Neural cell (in vitro differentiated cells): ENCODE measurements at regions not wholly inside any gene's neighbourhood (a gene's known extent, or its start where the extent isn't known, plus 50 kb on each side); places are given as distances from the start of the nearest gene placed in this dataset.

ENCODE experiments used
- H2AFZ ChIP-seq: fragments of 200-600, 300-800 bp; sonication (generic), shearing (Covaris generic); 2 replicates; pipeline ENCODE4 v1.6.0; 2014; ENCODE audit warnings: low read depth, mild to moderate bottlenecking, antibody characterized with exemption, low read length, moderate library complexity
- H3F3A ChIP-seq: fragments of 200-600 bp; shearing (Covaris generic); 2 replicates; pipeline ENCODE4 v1.6.1; 2016; ENCODE audit warnings: mild to moderate bottlenecking, moderate library complexity, mixed read lengths, antibody characterized with exemption, low read length; ENCODE audit not compliant: insufficient read depth, poor library complexity, severe bottlenecking
- H3K27ac ChIP-seq: fragments of 200-600, 300-800 bp; sonication (generic), shearing (Covaris generic); 2 replicates; pipeline ENCODE4 v1.5.1; 2014; ENCODE audit warnings: mild to moderate bottlenecking, low read length, moderate library complexity
- H3K27me3 ChIP-seq: fragments of 300-800, 200-600 bp; sonication (generic), shearing (Covaris generic); 2 replicates; pipeline ENCODE4 v1.6.0; 2014; ENCODE audit warnings: mild to moderate bottlenecking, low read depth, low read length, moderate library complexity; ENCODE audit not compliant: insufficient read depth
- H3K36me3 ChIP-seq: fragments of 300-800, 200-600 bp; sonication (generic), shearing (Covaris generic); 2 replicates; pipeline ENCODE4 v1.5.1; 2014; ENCODE audit warnings: mild to moderate bottlenecking, antibody characterized with exemption, low read length, moderate library complexity; ENCODE audit not compliant: insufficient read depth
- H3K4me2 ChIP-seq: fragments of 300-800, 200-600 bp; sonication (generic), shearing (Covaris generic); 2 replicates; pipeline ENCODE4 v1.6.0; 2014; ENCODE audit warnings: mild to moderate bottlenecking, low read length
- H3K4me3 ChIP-seq: fragments of 300-800, 200-600 bp; sonication (generic), shearing (Covaris generic); 2 replicates; pipeline ENCODE4 v1.5.1; 2014; ENCODE audit warnings: mild to moderate bottlenecking, low read length, moderate library complexity
- H3K79me2 ChIP-seq: fragments of 200-600 bp; shearing (Covaris generic); replicated peaks from 2 replicates; pipeline ENCODE4 v1.6.0; 2014; ENCODE audit warnings: mild to moderate bottlenecking, low read length, moderate library complexity; ENCODE audit not compliant: insufficient read depth
- H3K9ac ChIP-seq: fragments of 300-800, 200-600 bp; sonication (generic), shearing (Covaris generic); 2 replicates; pipeline ENCODE4 v1.6.1; 2016; ENCODE audit warnings: mild to moderate bottlenecking, low read length, mixed read lengths
- H3K9me2 ChIP-seq: fragments of 200-600 bp; shearing (Covaris generic); 2 replicates; pipeline ENCODE4 v1.6.1; 2016; ENCODE audit warnings: mild to moderate bottlenecking, low read length, mixed read lengths; ENCODE audit not compliant: insufficient read depth
- H3K9me3 ChIP-seq: fragments of 200-600, 300-800 bp; sonication (generic), shearing (Covaris generic); 2 replicates; pipeline ENCODE4 v1.6.1; 2016; ENCODE audit warnings: mild to moderate bottlenecking, mixed run types, low read length, moderate library complexity, mixed read lengths
- H4K20me1 ChIP-seq: fragments of 200-600 bp; shearing (Covaris generic); 2 replicates; pipeline ENCODE4 v1.6.1; 2016; ENCODE audit warnings: mild to moderate bottlenecking, mixed run types; ENCODE audit not compliant: insufficient read depth
- EP300 ChIP-seq: fragments of 450-650 bp; conservative IDR thresholded peaks from 2 replicates; pipeline ENCODE4 v1.6.1; 2014; ENCODE audit warnings: antibody characterized with exemption, mild to moderate bottlenecking, moderate library complexity; ENCODE audit not compliant: poor library complexity, severe bottlenecking
- EZH2 ChIP-seq: fragments of 200-600, 300-800 bp; shearing (Covaris generic), sonication (generic); IDR thresholded peaks from 2 replicates; pipeline ENCODE4 v1.6.1; 2014; ENCODE audit warnings: antibody characterized with exemption, low read length, borderline replicate concordance, mild to moderate bottlenecking; ENCODE audit not compliant: insufficient read depth, poor library complexity, severe bottlenecking
- MXI1 ChIP-seq: fragments of 450-650 bp; conservative IDR thresholded peaks from 2 replicates; pipeline ENCODE4 v1.6.1; 2014; ENCODE audit warnings: antibody characterized with exemption, mild to moderate bottlenecking; ENCODE audit not compliant: poor library complexity, severe bottlenecking
- POLR2AphosphoS5 ChIP-seq: IDR thresholded peaks from 2 replicates; pipeline ENCODE4 v1.6.1; 2012
- RAD21 ChIP-seq: fragments of 450-650 bp; conservative IDR thresholded peaks from 2 replicates; pipeline ENCODE4 v1.6.1; 2014; ENCODE audit warnings: antibody characterized with exemption, mild to moderate bottlenecking, moderate library complexity
- SMC3 ChIP-seq: fragments of 450-650 bp; conservative IDR thresholded peaks from 2 replicates; pipeline ENCODE4 v1.6.1; 2014; ENCODE audit warnings: antibody characterized with exemption, mild to moderate bottlenecking, moderate library complexity; ENCODE audit not compliant: poor library complexity
- TAF1 ChIP-seq: IDR thresholded peaks from 2 replicates; pipeline ENCODE4 v1.6.1; 2012; ENCODE audit warnings: low read depth
- TF ChIP-seq, protein P1 (sequence below): fragments of 450-650 bp; IDR thresholded peaks from 2 replicates; pipeline ENCODE4 v1.5.1; 2014; ENCODE audit warnings: antibody characterized with exemption, mild to moderate bottlenecking, moderate library complexity; ENCODE audit not compliant: poor library complexity, severe bottlenecking
- TF ChIP-seq, protein P2 (sequence below): IDR thresholded peaks from 2 replicates; pipeline ENCODE4 v1.6.1; 2012; ENCODE audit warnings: borderline replicate concordance

DNA sequence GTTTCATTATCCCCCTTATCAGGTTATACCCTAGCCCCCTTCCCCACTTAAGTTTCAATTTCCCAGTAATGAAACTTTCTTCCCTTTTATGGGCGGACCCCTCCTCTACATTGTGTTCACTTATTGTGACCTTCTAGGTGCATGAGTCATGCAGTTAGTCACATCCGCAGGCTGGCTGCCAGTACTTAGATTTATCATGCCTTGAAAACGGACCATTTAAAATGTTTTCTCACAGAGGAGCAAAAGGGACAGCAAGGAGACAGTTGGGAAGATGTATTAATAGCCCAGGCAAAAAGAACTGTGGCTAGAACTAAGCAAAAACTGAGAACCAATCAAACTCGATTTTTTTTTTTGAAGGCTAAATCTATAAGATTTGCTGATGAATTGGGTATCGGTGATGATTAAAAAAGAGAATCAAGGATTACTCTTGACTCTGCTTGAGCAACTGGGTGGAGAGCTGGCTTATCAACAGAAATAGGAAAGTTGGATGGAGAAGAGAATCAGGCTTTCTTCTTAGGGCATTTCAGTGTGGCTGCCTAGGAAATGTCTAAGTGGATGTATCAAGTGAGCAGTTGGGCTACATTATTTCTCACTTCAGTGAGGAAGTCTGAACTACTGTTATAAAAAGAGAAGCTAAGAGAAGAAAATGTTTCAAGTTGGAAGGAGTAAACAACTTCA is 615.0 kb downstream of the HINT1 start:
- H4K20me1 ChIP-seq = no peaks in the 10 kb centered on the region
- H3K4me2 ChIP-seq = no peak overlapping the region
- no peak overlapping the region for H3K9ac ChIP-seq
- H3F3A ChIP-seq = no peaks in the 10 kb centered on the region
- H3K79me2 ChIP-seq = no peaks in the 10 kb centered on the region
- no peak overlapping the region for H3K4me3 ChIP-seq
- H3K9me3 ChIP-seq = no peaks in the 10 kb centered on the region
- H3K36me3 ChIP-seq = no peaks in the 10 kb centered on the region
- no peaks in the 10 kb centered on the region for H3K9me2 ChIP-seq
- no peaks in the 10 kb centered on the region for H3K27me3 ChIP-seq
- no peak overlapping the region for H3K27ac ChIP-seq
- TF ChIP-seq EZH2 (no peak), MXI1 (no peak), SMC3 (no peak), EP300 (no peak), RAD21 (no peak), TAF1 (no peak), POLR2AphosphoS5 (no peak)
- TF ChIP-seq, protein P1, sequence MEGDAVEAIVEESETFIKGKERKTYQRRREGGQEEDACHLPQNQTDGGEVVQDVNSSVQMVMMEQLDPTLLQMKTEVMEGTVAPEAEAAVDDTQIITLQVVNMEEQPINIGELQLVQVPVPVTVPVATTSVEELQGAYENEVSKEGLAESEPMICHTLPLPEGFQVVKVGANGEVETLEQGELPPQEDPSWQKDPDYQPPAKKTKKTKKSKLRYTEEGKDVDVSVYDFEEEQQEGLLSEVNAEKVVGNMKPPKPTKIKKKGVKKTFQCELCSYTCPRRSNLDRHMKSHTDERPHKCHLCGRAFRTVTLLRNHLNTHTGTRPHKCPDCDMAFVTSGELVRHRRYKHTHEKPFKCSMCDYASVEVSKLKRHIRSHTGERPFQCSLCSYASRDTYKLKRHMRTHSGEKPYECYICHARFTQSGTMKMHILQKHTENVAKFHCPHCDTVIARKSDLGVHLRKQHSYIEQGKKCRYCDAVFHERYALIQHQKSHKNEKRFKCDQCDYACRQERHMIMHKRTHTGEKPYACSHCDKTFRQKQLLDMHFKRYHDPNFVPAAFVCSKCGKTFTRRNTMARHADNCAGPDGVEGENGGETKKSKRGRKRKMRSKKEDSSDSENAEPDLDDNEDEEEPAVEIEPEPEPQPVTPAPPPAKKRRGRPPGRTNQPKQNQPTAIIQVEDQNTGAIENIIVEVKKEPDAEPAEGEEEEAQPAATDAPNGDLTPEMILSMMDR = no peak
- TF ChIP-seq, protein P2, sequence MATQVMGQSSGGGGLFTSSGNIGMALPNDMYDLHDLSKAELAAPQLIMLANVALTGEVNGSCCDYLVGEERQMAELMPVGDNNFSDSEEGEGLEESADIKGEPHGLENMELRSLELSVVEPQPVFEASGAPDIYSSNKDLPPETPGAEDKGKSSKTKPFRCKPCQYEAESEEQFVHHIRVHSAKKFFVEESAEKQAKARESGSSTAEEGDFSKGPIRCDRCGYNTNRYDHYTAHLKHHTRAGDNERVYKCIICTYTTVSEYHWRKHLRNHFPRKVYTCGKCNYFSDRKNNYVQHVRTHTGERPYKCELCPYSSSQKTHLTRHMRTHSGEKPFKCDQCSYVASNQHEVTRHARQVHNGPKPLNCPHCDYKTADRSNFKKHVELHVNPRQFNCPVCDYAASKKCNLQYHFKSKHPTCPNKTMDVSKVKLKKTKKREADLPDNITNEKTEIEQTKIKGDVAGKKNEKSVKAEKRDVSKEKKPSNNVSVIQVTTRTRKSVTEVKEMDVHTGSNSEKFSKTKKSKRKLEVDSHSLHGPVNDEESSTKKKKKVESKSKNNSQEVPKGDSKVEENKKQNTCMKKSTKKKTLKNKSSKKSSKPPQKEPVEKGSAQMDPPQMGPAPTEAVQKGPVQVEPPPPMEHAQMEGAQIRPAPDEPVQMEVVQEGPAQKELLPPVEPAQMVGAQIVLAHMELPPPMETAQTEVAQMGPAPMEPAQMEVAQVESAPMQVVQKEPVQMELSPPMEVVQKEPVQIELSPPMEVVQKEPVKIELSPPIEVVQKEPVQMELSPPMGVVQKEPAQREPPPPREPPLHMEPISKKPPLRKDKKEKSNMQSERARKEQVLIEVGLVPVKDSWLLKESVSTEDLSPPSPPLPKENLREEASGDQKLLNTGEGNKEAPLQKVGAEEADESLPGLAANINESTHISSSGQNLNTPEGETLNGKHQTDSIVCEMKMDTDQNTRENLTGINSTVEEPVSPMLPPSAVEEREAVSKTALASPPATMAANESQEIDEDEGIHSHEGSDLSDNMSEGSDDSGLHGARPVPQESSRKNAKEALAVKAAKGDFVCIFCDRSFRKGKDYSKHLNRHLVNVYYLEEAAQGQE = no peak
- no peak overlapping the region for H2AFZ ChIP-seq

DNA sequence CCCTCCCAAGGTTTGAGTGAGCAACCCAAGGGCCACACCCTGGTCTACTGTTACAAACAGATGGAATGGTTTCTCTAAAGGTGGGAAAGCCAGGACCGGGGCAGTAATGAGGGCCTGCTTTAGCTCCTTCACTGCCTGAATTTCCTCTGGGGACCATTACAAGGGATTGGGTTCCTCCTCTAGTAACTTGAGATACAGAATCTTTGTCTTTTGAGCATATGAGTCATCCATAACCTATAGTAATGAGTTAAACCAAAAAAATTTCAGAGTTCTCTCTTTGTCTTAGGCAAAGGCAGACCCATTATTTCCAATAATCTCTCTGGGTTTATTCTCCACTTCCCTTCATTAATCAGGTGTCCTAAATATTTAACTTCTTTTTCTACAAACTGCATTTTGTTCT is 618.8 kb downstream of the HINT1 start:
- Histone ChIP-seq H3K79me2 (no peaks in the 10 kb centered on the region), H3K36me3 (no peaks in the 10 kb centered on the region), H2AFZ (no peak overlapping the region), H3K9me3 (no peaks in the 10 kb centered on the region), H3K4me3 (no peak overlapping the region), H3K4me2 (no peak overlapping the region), H3K27me3 (no peaks in the 10 kb centered on the region), H3K27ac (no peak overlapping the region), H3K9me2 (no peaks in the 10 kb centered on the region), H3F3A (no peaks in the 10 kb centered on the region), H4K20me1 (no peaks in the 10 kb centered on the region), H3K9ac (no peak overlapping the region)
- TF ChIP-seq TAF1 = no peak
- TF ChIP-seq, protein P2 = no peak
- TF ChIP-seq MXI1 = no peak
- no peak for TF ChIP-seq RAD21
- TF ChIP-seq SMC3 = no peak
- no peak for TF ChIP-seq POLR2AphosphoS5
- TF ChIP-seq EZH2 = no peak
- TF ChIP-seq, protein P1 = no peak
- no peak for TF ChIP-seq EP300
